ENCODE measurements at regions not wholly inside any gene's neighbourhood (a gene's known extent, or its start where the extent isn't known, plus 50 kb on each side); places are given as distances from the start of the nearest gene placed in this dataset.

- TF ChIP-seq E2F8 (IDR thresholded peaks at IDR 0.05; ENCODE audit: low read depth, partially characterized antibody), result no peak
- TF ChIP-seq FOS (IDR thresholded peaks at IDR 0.05; ENCODE audit: borderline replicate concordance, extremely low read depth, insufficient read length), result no peak
- no peak for TF ChIP-seq CHD1 (IDR thresholded peaks at IDR 0.05; ENCODE audit: low read depth, low read length)
- TF ChIP-seq PKNOX1 (IDR thresholded peaks at IDR 0.05), result no peak
- TF ChIP-seq ZBTB11 (CRISPR knock-in tag; IDR thresholded peaks at IDR 0.05), result no peak
- TF ChIP-seq CBX3 (IDR thresholded peaks at IDR 0.05; ENCODE audit: borderline replicate concordance, low read depth), result no peak
- TF ChIP-seq, protein P1, sequence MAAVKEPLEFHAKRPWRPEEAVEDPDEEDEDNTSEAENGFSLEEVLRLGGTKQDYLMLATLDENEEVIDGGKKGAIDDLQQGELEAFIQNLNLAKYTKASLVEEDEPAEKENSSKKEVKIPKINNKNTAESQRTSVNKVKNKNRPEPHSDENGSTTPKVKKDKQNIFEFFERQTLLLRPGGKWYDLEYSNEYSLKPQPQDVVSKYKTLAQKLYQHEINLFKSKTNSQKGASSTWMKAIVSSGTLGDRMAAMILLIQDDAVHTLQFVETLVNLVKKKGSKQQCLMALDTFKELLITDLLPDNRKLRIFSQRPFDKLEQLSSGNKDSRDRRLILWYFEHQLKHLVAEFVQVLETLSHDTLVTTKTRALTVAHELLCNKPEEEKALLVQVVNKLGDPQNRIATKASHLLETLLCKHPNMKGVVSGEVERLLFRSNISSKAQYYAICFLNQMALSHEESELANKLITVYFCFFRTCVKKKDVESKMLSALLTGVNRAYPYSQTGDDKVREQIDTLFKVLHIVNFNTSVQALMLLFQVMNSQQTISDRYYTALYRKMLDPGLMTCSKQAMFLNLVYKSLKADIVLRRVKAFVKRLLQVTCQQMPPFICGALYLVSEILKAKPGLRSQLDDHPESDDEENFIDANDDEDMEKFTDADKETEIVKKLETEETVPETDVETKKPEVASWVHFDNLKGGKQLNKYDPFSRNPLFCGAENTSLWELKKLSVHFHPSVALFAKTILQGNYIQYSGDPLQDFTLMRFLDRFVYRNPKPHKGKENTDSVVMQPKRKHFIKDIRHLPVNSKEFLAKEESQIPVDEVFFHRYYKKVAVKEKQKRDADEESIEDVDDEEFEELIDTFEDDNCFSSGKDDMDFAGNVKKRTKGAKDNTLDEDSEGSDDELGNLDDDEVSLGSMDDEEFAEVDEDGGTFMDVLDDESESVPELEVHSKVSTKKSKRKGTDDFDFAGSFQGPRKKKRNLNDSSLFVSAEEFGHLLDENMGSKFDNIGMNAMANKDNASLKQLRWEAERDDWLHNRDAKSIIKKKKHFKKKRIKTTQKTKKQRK (IDR thresholded peaks at IDR 0.05; ENCODE audit: low read depth, low read length), result no peak
- no peak for TF ChIP-seq HCFC1 (IDR thresholded peaks at IDR 0.05; ENCODE audit: low read length)
Observed at GRCh38 chr12:126309278-126309677, 1244.0 kb downstream of the AACS start (continued).
